GM18907 (cell line): ENCODE measurements at regions not wholly inside any gene's neighbourhood (a gene's known extent, or its start where the extent isn't known, plus 50 kb on each side); places are given as distances from the start of the nearest gene placed in this dataset.
"Not testable (repeated sequence)": the region's sequence is repeated elsewhere in the genome, so short reads cannot be mapped to it uniquely, and the experiment has no call there.

Experiments used
- ATAC-seq: cut with Tn5 transposase; IDR thresholded peaks from one replicate; pipeline ENCODE4 v1.9.1; 2021; ENCODE audit warnings: mild to moderate bottlenecking, moderate library complexity; ENCODE audit not compliant: unreplicated experiment

DNA sequence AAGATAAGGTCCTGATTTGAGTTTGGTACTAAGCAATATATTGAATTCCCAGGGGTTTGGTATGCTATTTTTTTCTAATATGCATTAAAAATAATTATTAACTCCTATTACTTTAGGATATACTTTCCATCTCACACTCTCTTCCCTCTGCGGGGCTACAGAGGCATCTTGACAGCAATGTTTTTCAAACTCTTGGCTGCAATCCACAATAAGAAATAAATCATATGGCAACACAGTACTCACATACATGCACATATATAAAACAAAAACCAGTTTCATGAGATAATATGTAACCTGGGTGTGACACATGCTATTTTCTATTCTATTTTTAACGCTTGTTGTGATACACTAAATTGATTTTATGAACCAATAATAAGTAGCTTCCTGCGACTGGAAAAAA is 189.5 kb downstream of the UNC5CL start:
- no peak for ATAC-seq

DNA sequence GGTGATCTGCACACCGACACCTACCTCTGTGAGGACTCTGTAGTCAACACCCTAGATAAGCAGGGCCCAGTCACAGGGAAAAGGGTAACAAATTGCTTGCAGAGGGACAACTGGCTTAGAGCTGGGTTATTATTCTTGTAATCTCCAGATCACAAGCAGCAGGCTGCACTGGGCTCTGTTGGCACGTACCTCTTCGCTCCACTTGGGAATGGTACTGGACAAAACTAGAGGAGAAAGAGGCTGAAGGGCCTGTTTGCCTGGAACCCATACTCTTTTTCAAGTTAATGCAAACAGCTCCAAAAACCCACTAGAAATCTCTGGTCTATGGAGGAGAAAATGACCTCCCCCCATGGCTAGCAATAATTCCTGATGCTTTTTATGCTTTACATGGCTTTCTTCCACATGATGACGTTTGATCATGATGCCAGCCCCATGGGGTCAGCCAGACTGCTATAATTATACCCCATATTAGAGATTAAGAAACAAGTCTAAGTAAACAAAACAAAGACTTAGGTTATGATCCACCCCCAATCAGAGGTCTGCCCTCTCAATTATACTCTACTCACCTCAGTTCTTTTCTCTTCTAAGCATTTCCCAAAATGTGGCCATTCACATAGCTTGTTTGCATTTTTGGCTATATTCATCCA is 190.0 kb downstream of the UNC5CL start:
- no peak for ATAC-seq

DNA sequence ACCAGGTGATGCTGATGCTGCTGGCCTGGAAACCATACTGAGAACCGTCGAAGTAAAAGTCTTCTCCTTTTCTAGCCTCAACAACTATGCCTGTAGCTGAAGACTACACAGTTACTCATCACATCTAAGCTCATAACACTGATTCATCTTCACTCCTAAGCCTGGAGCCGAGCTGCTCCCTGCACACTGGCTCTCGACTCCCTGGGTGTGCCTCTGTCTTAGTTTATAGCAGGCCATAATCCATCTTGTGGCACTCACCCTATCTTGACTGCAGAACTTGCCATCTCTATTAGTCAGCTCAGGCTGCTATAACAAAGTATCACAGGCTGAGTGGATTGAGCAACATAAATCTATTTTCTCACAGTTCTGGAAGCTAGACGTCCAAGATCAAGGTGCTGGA is 191.0 kb downstream of the UNC5CL start:
- ATAC-seq = no peak

DNA sequence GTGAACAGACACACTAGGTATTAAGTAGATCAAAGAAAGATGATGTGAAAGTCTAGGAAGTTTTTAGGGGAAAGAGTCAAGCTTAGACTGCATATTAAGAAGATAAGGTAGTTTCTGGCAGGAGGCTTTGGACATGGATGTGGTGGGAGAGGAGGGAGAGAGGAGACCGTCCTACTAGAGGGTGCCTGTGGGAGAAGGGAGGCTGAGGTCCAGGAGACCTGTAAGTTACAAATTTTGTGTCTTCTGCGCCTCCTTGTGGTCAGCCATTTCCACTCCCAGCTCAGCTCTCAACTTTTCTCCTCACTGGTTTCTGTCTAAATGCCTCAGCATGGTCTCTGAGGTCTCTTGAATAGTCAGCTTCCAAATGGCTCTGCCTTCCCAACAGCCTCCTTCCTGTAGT is 193.5 kb downstream of the UNC5CL start:
- ATAC-seq = no peak

DNA sequence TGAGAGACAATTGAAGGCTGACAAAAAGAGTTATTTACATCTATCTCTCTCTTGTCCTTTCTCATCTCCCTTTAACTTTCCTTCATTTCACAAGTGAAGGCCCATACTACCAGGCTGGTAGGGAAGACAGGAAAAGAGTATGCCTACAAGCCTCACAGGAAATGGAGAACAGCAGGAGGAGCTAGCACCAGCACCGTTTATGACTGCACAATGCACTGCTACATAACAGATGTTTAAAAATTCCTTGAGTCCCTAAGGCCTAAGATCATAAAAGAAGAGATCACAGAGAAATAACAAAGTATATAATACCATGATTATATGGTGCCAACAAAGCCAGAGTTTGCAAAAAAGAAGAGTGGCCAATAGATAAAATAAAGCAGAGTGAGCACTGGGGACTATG is 194.8 kb downstream of the UNC5CL start:
- ATAC-seq = no peak

DNA sequence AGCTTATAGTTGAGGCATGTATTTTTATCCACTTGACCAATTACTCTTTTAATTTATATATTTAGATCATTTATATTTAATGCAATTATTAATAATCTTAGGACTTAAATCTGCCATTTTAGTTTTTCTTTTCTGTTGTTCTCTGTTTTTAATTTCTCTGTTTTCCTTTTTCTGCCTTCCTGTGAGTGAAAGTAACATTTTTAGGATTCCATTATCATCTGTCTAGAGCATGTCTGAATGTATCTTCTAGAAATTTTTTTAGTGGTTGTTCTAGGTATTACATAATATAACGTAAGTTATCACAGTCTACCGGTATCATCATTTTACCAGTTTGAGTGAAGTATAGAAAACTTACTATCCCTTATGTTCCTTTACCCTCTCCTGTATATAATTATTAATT is 197.3 kb downstream of the UNC5CL start:
- no peak for ATAC-seq

DNA sequence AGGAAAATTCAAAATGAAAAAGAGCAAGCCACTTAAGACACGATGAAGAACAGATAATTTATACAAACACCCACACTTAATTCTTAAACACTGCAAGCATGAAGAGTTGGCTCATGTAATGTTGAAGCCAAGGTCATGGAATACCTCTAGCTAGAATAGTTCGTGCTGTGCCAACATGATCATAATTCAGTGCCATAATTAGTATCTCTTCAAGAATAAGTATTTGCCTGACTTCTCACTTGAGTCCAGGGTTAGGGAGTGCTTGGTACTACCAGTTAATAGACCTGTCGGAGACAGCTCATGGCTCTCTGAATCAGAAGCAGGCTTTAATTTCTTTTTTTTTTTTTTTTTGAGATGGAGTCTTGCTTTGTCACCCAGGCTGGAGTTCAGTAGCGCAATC is 206.3 kb downstream of the UNC5CL start:
- ATAC-seq = no peak

DNA sequence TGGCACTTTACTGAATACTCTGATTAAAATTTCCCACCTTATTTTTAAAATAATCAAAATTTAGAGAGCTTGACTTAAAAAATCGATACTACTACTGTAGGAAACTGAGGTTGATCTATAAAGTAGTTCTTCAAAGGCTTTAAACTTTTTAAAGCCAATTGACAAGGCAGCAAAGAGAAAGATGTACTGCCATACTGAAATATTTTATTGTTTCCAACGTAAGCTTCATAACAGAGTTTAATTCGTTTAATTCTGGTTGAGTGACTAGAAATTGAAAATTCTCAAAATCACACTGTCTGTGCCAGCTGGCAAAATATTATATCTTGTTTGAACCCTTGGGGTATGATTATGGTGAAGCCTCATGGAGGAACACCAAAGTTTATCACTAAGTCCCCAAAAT is 207.6 kb downstream of the UNC5CL start:
- ATAC-seq = no peak

DNA sequence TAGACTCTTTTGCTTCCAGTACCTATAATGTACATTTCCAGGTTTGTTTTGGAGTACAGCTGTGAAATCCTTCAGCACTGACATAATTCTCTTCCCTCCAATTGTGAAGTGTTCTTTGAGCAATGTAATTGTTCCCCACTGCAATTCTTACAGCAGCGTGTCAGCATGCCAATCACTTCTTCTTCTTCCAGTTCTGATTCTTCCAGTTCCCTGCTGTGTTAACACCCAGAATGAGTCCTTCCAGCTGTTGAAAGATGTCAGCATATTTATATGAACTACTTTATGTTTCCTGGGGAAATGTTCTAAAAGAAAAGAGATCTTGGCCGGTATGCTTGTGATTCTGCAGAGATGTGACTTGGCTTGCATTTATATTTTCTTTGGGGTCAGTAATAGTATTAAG is 213.9 kb downstream of the UNC5CL start:
- no peak for ATAC-seq

DNA sequence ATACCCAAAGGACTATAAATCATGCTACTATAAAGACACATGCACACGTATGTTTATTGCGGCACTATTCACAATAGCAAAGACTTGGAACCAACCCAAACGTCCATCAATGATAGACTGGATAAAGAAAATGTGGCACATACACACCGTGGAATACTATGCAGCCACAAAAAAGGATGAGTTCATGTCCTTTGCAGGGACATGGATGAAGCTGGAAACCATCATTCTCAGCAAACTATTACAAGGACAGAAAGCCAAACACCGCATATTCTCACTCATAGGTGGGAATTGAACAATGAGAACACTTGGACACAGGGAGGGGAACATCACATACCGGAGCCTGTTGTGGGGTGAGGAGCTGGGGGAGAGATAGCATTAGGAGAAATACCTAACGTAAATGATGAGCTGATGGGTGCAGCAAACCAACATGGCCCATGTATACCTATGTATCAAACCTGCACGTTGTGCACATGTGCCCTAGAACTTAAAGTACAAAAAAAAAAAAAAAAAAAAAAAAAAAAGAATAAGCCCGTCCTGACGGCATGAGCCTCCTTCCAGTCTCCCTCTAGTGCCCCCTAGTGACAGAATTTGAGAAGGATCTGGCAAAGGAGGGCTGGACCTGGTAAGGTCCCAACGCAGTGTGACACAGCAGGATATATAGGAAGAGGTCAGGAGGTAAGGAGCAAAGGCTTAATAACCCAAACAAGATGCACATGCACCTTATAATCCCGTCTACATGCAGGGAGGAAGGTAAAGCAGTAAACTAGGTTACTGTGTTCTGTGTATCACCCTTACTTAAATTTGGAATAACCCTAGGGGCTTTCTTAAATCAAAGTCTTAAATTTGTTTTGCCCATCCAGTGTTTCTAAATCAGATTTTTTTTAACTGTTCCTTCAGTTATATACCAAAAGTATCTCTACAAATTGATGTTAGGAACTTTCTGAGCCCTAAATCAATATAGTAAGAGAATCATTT is 214.8 kb downstream of the UNC5CL start:
- not testable (repeated sequence) for ATAC-seq

DNA sequence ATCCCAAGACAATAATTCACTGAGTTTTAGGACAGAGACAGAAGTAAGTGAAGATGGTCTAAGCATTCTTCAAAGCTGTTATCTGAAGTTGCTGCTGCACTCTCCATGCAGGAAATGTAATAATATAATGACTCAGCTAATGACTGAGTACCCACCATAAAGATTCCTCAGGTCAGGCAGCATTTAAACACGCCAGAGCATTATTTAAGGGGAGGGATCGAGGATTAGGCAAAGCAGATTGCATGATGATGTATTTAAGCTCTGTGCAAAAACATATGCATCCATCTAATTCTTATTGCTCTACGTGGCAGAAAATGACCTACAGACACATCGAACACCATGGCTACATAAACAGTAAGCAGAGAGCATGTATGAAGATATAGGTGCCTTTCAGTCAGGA is 216.4 kb downstream of the UNC5CL start:
- ATAC-seq = no peak

DNA sequence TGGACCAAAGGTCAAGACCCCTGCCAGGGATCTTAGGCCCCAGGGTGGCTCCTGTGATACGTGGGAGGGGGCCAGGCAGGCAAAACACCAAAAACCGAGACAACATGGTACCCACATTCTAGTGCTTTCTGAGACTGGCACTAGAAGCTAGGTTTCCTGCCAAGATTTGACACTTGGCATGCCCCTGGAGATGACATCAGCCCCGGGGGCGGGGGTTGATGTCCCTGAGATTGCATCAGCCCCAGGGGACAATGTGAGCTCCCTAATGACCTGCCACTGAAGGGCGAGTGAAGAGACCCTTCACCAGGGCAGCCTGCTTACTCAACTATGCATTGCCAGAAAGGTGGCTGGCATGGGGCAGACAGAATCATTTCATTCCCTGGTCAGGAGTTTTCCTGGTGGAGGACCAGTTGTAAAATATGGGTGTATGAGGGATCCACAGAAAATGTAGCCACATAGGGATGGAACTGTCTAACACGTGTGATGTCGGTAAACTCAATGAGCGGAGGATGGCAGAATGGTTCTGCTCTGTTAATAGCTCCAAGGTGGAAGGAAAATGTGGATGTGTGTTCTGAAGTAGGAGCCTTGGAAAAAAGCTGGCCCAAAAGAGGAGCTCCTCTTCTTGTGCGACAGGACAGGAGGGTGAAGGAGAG is 219.7 kb downstream of the UNC5CL start:
- no peak for ATAC-seq

DNA sequence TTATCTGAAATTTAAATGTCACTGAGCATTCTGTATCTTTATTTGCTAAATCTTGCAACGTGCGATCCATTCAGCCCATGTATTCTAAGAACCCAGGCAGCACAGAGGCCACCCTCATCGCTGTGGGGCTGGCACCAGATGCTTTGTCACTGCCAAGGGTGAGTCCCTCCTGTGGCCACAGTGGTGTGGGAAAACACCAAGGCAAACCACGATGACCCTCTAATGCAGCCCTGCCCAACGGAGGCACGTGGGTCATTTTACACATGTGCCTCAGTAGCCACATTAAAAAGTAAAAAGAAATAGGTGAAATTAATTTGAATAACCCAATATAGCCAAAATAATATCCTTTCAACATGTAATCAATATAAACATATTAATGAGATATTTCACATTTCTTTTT is 221.7 kb downstream of the UNC5CL start:
- no peak for ATAC-seq

DNA sequence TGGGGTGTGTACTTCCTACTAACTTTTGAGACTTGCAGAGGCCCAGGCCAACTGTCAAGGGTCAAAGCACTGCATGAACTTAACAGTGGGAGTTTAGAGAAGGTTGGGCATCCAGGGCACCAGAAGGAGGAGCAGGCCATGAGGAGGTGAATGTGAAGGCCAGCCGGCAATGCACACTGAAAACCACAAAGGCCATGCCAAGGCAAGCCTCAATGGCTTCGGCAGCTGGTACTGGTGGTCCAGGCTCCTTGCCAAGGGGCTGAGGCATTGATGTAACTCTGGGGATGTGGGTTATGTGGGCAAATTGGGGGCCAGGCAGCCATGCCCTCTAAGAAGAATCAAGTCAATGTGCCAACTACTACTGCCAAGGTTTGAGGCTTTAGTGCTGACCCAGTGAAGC is 222.4 kb downstream of the UNC5CL start:
- ATAC-seq = no peak

DNA sequence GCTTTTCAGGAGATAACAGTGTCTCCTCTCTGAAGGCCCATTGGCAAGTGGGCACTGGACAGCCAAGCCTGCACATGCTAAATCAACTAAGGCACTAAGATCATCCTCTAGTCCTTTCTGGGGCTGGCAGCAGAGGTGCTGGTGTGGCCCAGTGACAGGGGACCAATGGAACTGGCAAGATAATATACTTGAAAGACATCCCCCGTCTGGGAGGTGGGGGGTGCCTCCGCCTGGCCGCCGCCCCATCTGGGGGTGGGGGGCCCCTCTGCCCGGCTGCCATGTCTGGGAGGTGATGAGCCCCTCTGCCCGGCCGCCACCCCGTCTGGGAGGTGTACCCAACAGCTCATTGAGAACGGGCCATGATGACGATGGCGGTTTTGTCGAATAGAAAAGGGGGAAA is 223.3 kb downstream of the UNC5CL start:
- ATAC-seq = no peak

DNA sequence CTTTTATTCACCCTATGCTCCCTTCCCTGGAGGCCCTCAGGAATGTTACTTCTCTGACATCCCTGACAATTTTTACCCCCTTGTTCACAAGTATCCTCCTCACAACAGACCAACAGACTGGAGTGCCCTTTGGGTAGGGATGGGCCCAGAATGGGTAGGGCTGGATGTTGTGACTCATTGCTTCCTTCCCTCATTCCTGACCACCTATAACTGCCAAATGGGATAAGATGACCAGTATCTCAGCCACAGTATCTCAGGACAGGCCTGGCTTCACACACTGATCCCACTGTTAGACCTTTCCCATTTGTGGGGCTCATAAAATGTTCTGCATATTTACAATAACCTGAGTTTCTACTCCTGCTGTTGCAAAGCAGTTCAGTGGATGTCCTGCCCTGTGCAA is 223.0 kb upstream of the LRFN2 start:
- ATAC-seq = no peak

DNA sequence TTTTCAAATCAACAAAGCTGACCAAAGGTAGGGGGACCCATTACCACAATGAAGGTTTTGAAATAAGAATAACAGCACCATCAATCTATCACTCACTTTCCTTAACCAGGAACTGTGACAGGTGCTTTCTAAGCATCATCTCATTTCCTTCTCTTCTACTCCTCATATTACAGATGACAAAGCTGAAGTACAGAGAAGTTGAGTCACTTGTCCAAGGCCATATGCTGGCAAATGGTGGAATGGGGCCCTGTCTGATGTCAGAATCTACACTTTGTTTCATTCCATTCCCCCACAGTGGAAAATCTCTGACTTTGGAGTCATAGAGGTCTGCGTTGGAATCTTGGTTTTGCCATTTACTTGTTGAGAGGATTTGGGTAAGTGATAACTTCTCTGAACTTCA is 222.5 kb upstream of the LRFN2 start:
- no peak for ATAC-seq

DNA sequence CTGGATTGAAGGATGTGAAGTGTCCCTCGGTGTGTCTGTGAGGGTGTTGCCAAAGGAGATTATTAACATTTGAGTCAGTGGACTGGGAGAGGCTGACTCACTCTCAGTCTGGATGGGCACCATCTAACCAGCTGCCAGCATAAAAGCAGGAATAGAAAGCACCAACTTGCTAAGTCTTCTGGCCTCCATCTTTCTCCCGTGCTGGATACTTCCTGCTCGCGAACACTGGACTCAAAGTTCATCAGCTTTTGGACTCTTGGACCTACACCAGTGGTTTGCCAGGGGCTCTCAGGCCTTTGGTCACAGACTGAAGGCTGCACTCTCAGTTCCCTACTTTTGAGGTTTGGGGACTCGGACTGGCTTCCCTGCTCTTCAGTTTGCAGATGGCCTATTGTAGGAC is 220.3 kb upstream of the LRFN2 start:
- no peak for ATAC-seq

DNA sequence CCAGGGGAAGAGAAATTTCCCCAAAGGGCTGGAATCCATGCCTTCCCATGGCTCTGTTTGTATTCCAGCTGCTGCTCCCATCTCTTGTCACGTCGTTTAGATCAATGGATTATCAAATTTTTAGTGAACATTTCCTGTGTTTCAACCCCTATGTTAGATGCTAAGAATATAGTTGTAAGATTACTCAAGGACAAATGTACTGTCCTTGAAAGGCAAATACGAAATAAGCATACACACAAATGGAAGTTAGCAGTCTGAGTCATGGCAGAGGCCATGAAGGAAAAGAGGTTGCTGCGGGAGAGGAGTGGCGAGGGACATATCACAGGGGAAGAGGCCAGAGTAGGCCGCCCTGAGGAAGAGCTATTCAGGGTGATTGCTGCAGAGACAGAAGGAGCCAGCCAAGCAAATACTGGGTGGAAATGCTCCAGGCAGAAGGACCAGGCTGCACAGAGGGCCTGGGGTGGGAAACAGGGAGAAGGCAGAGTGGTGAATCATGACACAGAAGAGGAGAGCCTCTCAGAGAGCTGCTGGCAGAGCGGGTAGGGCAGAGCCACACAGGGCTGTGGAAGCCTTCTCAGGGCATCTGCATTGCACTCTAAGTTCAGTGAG is 219.2 kb upstream of the LRFN2 start:
- ATAC-seq = no peak

DNA sequence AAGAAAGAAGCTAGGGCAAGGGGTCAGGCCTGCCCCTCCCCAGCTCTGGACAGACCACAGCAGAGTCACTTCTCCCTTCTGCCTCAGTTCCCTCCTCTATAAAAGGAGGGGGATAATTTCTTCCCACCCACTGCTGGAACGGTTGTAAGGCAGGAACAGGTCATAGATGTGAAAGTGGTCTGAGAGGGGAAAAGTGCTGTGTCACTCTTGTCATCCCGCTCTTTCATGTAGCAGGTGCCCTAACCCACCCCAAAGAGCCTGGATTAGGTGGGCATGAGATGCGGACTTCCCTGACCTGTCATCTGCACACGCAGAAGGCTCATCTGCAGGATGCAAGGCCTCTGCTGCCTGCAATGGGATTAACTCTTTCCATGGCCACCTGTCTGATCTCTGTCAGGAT is 218.2 kb upstream of the LRFN2 start:
- no peak for ATAC-seq

DNA sequence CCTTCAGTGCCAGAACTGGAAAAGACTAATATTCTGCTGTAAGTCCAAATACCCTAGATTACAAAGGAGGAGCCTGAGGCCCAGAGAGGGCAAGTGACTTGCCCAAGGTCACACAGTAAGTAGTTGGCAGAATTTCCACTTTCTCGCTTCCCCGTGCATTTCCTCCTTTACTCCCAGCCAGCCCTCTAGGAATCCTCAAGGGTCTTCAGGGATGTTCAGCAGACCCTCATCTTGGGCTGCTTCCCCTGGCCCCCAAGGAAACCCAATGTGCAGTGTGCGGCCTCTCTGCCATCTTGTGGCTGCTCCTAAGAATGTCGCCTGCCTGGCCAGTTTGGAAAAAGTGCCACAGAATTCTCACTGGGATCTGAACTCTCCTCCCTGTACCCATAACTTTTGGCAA is 217.7 kb upstream of the LRFN2 start:
- ATAC-seq = no peak
